ENCODE measurements at regions not wholly inside any gene's neighbourhood (a gene's known extent, or its start where the extent isn't known, plus 50 kb on each side); places are given as distances from the start of the nearest gene placed in this dataset.

GRCh38 chr2:187710791-187711521 lies 156.7 kb upstream of the TFPI start:
- DNase-seq (no peak), ATAC-seq (no peak)
- H3K9me3 ChIP-seq: peaks cover 0 to 3% (median 0%) of the 10 kb centered on the region in 11 donors
- intact Hi-C loops (cut with DNase I): no loop called here
- no peaks in the 10 kb centered on the region for H3K27me3 ChIP-seq
- TF ChIP-seq, protein P1, sequence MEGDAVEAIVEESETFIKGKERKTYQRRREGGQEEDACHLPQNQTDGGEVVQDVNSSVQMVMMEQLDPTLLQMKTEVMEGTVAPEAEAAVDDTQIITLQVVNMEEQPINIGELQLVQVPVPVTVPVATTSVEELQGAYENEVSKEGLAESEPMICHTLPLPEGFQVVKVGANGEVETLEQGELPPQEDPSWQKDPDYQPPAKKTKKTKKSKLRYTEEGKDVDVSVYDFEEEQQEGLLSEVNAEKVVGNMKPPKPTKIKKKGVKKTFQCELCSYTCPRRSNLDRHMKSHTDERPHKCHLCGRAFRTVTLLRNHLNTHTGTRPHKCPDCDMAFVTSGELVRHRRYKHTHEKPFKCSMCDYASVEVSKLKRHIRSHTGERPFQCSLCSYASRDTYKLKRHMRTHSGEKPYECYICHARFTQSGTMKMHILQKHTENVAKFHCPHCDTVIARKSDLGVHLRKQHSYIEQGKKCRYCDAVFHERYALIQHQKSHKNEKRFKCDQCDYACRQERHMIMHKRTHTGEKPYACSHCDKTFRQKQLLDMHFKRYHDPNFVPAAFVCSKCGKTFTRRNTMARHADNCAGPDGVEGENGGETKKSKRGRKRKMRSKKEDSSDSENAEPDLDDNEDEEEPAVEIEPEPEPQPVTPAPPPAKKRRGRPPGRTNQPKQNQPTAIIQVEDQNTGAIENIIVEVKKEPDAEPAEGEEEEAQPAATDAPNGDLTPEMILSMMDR (IDR thresholded peaks at IDR 0.05): no peak
- H3K4me3 ChIP-seq: no peak overlapping the region
- no peaks in the 10 kb centered on the region for H3K36me3 ChIP-seq
- no peaks in the 10 kb centered on the region for H3K4me1 ChIP-seq
- H3K27ac ChIP-seq: no peak overlapping the region

DNA sequence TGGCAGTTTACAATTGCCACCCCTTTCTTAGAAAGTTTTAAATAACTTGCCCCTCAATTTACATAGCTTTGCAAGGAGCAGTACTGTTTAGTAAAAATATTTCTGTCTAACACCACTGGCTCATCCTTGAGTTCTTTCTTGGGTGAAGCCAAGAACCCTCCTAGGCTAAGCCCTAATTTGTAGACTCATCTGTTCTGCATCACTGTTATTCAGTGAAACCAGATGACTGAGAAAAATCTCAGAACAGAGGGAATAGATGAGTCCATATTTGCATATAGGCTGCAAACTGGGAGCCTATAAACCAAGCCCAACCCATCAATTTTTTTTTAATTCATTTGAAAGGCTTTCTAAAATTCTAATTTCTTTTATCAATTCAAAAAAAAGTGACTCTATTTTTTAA lies 161.4 kb upstream of the TFPI start:
- H3K4me3 ChIP-seq: no peak overlapping the region
- ATAC-seq (no peak), DNase-seq (no peak)
- TF ChIP-seq, protein P1 (IDR thresholded peaks at IDR 0.05): no peak
- H3K4me1 ChIP-seq: no peaks in the 10 kb centered on the region
- peaks cover 0 to 5% (median 0%) of the 10 kb centered on the region in 11 donors for H3K9me3 ChIP-seq
- no peak overlapping the region for H3K27ac ChIP-seq
- H3K27me3 ChIP-seq: no peaks in the 10 kb centered on the region
- H3K36me3 ChIP-seq: no peaks in the 10 kb centered on the region
- intact Hi-C loops (cut with DNase I): no loop called here

- Histone ChIP-seq H3K4me1 (no peaks in the 10 kb centered on the region), H3K27ac (no peak overlapping the region), H3K9me3 (peaks cover 0 to 12% (median 0%) of the 10 kb centered on the region in 11 donors), H3K27me3 (no peaks in the 10 kb centered on the region), H3K4me3 (no peak overlapping the region), H3K36me3 (no peaks in the 10 kb centered on the region)
- DNase-seq (no peak), ATAC-seq (no peak)
- 89 to 95% methylated on average over 3 of the region's 3 CpGs for WGBS, 2 donors
- intact Hi-C loops (cut with DNase I): no loop called here
- TF ChIP-seq, protein P1 (IDR thresholded peaks at IDR 0.05): no peak
Measured at GRCh38 chr2:187716301-187716700, 162.1 kb upstream of the TFPI start.

DNA sequence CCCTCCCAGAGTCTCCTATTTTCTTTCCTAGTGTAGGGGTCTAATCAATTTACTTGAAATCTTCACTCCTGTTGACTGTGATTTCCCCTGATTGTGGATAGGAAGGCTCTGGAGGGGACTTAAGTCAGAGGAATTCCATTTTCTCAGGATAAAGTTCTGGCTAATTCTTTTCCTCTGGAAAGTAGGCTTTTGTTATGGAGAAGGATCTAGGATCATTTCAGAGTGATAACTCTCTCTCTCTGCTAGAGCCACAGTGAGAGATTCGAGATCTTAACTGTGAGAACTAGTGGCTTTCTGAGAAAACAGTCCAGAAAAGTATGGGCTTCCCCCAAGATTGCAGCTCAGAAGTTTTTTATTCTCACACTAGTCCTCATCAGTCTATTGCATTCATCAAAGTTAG lies 163.9 kb upstream of the TFPI start:
- Histone ChIP-seq H3K27me3 (no peaks in the 10 kb centered on the region), H3K27ac (no peak overlapping the region), H3K36me3 (no peaks in the 10 kb centered on the region), H3K9me3 (peaks cover 0 to 18% (median 0%) of the 10 kb centered on the region in 11 donors), H3K4me1 (no peaks in the 10 kb centered on the region), H3K4me3 (no peak overlapping the region)
- no peak for DNase-seq
- intact Hi-C loops (cut with DNase I): no loop called here
- TF ChIP-seq, protein P1 (IDR thresholded peaks at IDR 0.05): no peak
- no peak for ATAC-seq
- 47 to 55% methylated on average over 1 of the region's 1 CpG for WGBS, 2 donors

All from heart right ventricle (tissue), 16 donors.